NCI-H2171 treated with DMSO at 0.1 percent for 48 hours (cell line): ENCODE measurements at regions not wholly inside any gene's neighbourhood (a gene's known extent, or its start where the extent isn't known, plus 50 kb on each side); places are given as distances from the start of the nearest gene placed in this dataset.
"Not testable (repeated sequence)": the region's sequence is repeated elsewhere in the genome, so short reads cannot be mapped to it uniquely, and the experiment has no call there.

Source experiments
- DNase-seq: peaks from one replicate; lab custom pipeline; 2025; lab: John Stamatoyannopoulos, UW

GRCh38 chr3:194014756-194015155 lies 121.2 kb upstream of the HES1 start:
- no peak for DNase-seq

- no peak for DNase-seq
Measured at GRCh38 chr3:194019398-194020165, 116.4 kb upstream of the HES1 start.

GRCh38 chr3:194022052-194022451 lies 113.9 kb upstream of the HES1 start:
- no peak for DNase-seq

GRCh38 chr3:194022816-194023215 lies 113.1 kb upstream of the HES1 start:
- no peak for DNase-seq

GRCh38 chr3:194023501-194024280 lies 112.3 kb upstream of the HES1 start:
- peak; percentile 92 for DNase-seq

- DNase-seq = no peak
Measured at GRCh38 chr3:194025119-194025518, 110.8 kb upstream of the HES1 start.

- no peak for DNase-seq
Measured at GRCh38 chr3:194025951-194026350, 110.0 kb upstream of the HES1 start.

- DNase-seq = no peak
Measured at GRCh38 chr3:194028434-194029004, 107.4 kb upstream of the HES1 start.

- DNase-seq = no peak
Measured at GRCh38 chr3:194029846-194030245, 106.1 kb upstream of the HES1 start.

- peak; percentile 21 for DNase-seq
Measured at GRCh38 chr3:194030372-194030771, 105.6 kb upstream of the HES1 start.

GRCh38 chr3:194031349-194031748 lies 104.6 kb upstream of the HES1 start:
- DNase-seq = no peak

- DNase-seq = no peak
Measured at GRCh38 chr3:194031867-194032635, 103.9 kb upstream of the HES1 start.

GRCh38 chr3:194032828-194033435 lies 103.0 kb upstream of the HES1 start:
- DNase-seq = no peak

- no peak for DNase-seq
Measured at GRCh38 chr3:194034346-194035336, 101.3 kb upstream of the HES1 start.

- no peak for DNase-seq
Measured at GRCh38 chr3:194035406-194036138, 100.4 kb upstream of the HES1 start.

GRCh38 chr3:194036842-194037241 lies 99.1 kb upstream of the HES1 start:
- DNase-seq = no peak

GRCh38 chr3:194038346-194038745 lies 97.6 kb upstream of the HES1 start:
- DNase-seq = not testable (repeated sequence)

- no peak for DNase-seq
Measured at GRCh38 chr3:194038960-194039359, 97.0 kb upstream of the HES1 start.

GRCh38 chr3:194040516-194041273 lies 95.3 kb upstream of the HES1 start:
- DNase-seq = no peak
